Mammary epithelial cell (primary cell): ENCODE measurements at regions not wholly inside any gene's neighbourhood (a gene's known extent, or its start where the extent isn't known, plus 50 kb on each side); places are given as distances from the start of the nearest gene placed in this dataset.

Experiments used
- EZH2 ChIP-seq: IDR thresholded peaks from 2 replicates; pipeline ENCODE4 v1.6.1; 2012; ENCODE audit warnings: low read length, inconsistent platforms, borderline replicate concordance
- TF ChIP-seq, protein P1 (sequence below), 2 donors: IDR thresholded peaks in 1 of 2; conservative IDR thresholded peaks in 1 of 2; 2 replicates each; pipeline ENCODE4 v1.5.1; 2011 to 2012; ENCODE audit warnings: inconsistent platforms in 2 of 2, low read length in 2 of 2, mild to moderate bottlenecking in 2 of 2, control low read depth in 1 of 2, low read depth in 1 of 2; ENCODE audit not compliant: insufficient read depth in 1 of 2; ENCODE audit errors: extremely low read depth in 1 of 2

DNA sequence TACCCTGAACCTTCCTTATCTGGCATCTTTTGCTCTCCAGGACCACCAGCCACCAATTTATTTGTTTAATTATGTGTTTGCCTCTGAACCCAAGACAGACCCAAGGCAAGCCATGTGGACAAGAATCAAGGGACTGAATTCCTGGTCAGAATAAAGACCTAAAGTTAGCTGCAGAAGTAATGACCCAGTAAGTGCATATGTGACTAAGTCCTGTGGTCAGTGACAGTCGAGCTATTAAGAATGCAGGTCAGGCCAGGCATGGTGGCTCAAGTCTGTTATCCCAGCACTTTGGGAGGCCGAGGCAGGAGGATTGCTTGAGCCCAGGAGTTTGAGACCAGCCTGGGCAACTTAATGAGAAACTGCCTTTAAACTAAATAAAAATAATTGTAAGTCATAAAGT is 139.4 kb downstream of the CCDC71L start:
- TF ChIP-seq, protein P1, sequence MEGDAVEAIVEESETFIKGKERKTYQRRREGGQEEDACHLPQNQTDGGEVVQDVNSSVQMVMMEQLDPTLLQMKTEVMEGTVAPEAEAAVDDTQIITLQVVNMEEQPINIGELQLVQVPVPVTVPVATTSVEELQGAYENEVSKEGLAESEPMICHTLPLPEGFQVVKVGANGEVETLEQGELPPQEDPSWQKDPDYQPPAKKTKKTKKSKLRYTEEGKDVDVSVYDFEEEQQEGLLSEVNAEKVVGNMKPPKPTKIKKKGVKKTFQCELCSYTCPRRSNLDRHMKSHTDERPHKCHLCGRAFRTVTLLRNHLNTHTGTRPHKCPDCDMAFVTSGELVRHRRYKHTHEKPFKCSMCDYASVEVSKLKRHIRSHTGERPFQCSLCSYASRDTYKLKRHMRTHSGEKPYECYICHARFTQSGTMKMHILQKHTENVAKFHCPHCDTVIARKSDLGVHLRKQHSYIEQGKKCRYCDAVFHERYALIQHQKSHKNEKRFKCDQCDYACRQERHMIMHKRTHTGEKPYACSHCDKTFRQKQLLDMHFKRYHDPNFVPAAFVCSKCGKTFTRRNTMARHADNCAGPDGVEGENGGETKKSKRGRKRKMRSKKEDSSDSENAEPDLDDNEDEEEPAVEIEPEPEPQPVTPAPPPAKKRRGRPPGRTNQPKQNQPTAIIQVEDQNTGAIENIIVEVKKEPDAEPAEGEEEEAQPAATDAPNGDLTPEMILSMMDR (conservative IDR thresholded peaks at IDR 0.05 in 1 of 2, IDR thresholded peaks at IDR 0.05 in 1 of 2; ENCODE audit: extremely low read depth in 1 of 2, insufficient read depth in 1 of 2, low read depth in 1 of 2, low read length in 2 of 2), result no peak
- TF ChIP-seq EZH2, result no peak
